ENCODE measurements at regions not wholly inside any gene's neighbourhood (a gene's known extent, or its start where the extent isn't known, plus 50 kb on each side); places are given as distances from the start of the nearest gene placed in this dataset.
"Not testable (repeated sequence)": the region's sequence is repeated elsewhere in the genome, so short reads cannot be mapped to it uniquely, and the experiment has no call there.

- Histone ChIP-seq H3K27me3 (no peaks in the 10 kb centered on the region), H3K27ac (no peak overlapping the region), H3K4me1 (ENCODE audit: insufficient read depth) (no peaks in the 10 kb centered on the region), H3K9me3 (no peaks in the 10 kb centered on the region), H3K36me3 (no peaks in the 10 kb centered on the region), H3K4me3 (no peak overlapping the region)
- TF ChIP-seq POLR2A (IDR thresholded peaks at IDR 0.05) (no peak), EP300 (IDR thresholded peaks at IDR 0.05) (no peak), CTCF (IDR thresholded peaks at IDR 0.05) (no peak)
- intact Hi-C loops (cut with DNase I): no loop called here
- no peak for DNase-seq
- WGBS, 3 donors: 95 to 99% (median 98%) methylated on average over 1 of the region's 1 CpG
These were observed 103.7 kb upstream of the NT5E start for GRCh38 chr6:85346196-85346595.

GRCh38 chr6:85344996-85345395 lies 104.9 kb upstream of the NT5E start:
- 48 to 76% (median 56%) methylated on average over 1 of the region's 1 CpG for WGBS, 3 donors
- H3K36me3 ChIP-seq: no peaks in the 10 kb centered on the region
- TF ChIP-seq EP300 (IDR thresholded peaks at IDR 0.05): no peak
- no peak for TF ChIP-seq POLR2A (IDR thresholded peaks at IDR 0.05)
- TF ChIP-seq CTCF (IDR thresholded peaks at IDR 0.05): no peak
- H3K4me3 ChIP-seq: no peak overlapping the region
- H3K27me3 ChIP-seq: no peaks in the 10 kb centered on the region
- DNase-seq: no peak
- H3K4me1 ChIP-seq (ENCODE audit: insufficient read depth): no peaks in the 10 kb centered on the region
- intact Hi-C loops (cut with DNase I): no loop called here
- H3K9me3 ChIP-seq: no peaks in the 10 kb centered on the region
- no peak overlapping the region for H3K27ac ChIP-seq

GRCh38 chr6:85343428-85343827 lies 106.5 kb upstream of the NT5E start:
- Histone ChIP-seq H3K27ac (no peak overlapping the region), H3K9me3 (no peaks in the 10 kb centered on the region), H3K4me1 (ENCODE audit: insufficient read depth) (no peaks in the 10 kb centered on the region), H3K4me3 (no peak overlapping the region), H3K36me3 (no peaks in the 10 kb centered on the region), H3K27me3 (no peaks in the 10 kb centered on the region)
- 65 to 78% (median 72%) methylated on average over 1 of the region's 1 CpG for WGBS, 3 donors
- no peak for DNase-seq
- intact Hi-C loops (cut with DNase I): no loop called here
- TF ChIP-seq POLR2A (IDR thresholded peaks at IDR 0.05): no peak
- TF ChIP-seq EP300 (IDR thresholded peaks at IDR 0.05): no peak
- TF ChIP-seq CTCF (IDR thresholded peaks at IDR 0.05): no peak

GRCh38 chr6:85329196-85329595 lies 120.7 kb upstream of the NT5E start:
- Histone ChIP-seq H3K9me3 (no peaks in the 10 kb centered on the region), H3K27ac (no peak overlapping the region), H3K27me3 (no peaks in the 10 kb centered on the region), H3K4me1 (ENCODE audit: insufficient read depth) (no peaks in the 10 kb centered on the region), H3K36me3 (no peaks in the 10 kb centered on the region), H3K4me3 (no peak overlapping the region)
- 75 to 80% (median 76%) methylated on average over 4 of the region's 4 CpGs for WGBS, 3 donors
- DNase-seq: no peak
- TF ChIP-seq EP300 (IDR thresholded peaks at IDR 0.05): no peak
- no peak for TF ChIP-seq POLR2A (IDR thresholded peaks at IDR 0.05)
- no peak for TF ChIP-seq CTCF (IDR thresholded peaks at IDR 0.05)
- intact Hi-C loops (cut with DNase I): no loop called here

GRCh38 chr6:85325811-85326210 lies 124.1 kb upstream of the NT5E start:
- H3K4me3 ChIP-seq; H3K4me1 ChIP-seq (ENCODE audit: insufficient read depth); H3K9me3 ChIP-seq; H3K27ac ChIP-seq; H3K36me3 ChIP-seq; H3K27me3 ChIP-seq; DNase-seq; intact Hi-C loops (cut with DNase I): not testable (repeated sequence)
- WGBS, 3 donors: 88 to 94% (median 93%) methylated on average over 14 to 31 of the region's 31 CpGs

Measured in ovary (tissue), 7 donors.